ENCODE measurements at regions not wholly inside any gene's neighbourhood (a gene's known extent, or its start where the extent isn't known, plus 50 kb on each side); places are given as distances from the start of the nearest gene placed in this dataset.

- TF ChIP-seq CTCF (IDR thresholded peaks at IDR 0.05): no peak
- no peak for TF ChIP-seq POLR2A (IDR thresholded peaks at IDR 0.05)
These were observed 105.2 kb downstream of the CH25H start for GRCh38 chr10:89101943-89102342.
